HG03159 (cell line): ENCODE measurements at regions not wholly inside any gene's neighbourhood (a gene's known extent, or its start where the extent isn't known, plus 50 kb on each side); places are given as distances from the start of the nearest gene placed in this dataset.
A peak's percentile ranks its signal among the peaks of the same experiment; 100 is the strongest.
"Not testable (repeated sequence)": the region's sequence is repeated elsewhere in the genome, so short reads cannot be mapped to it uniquely, and the experiment has no call there.

Source experiments
- ATAC-seq: cut with Tn5 transposase; IDR thresholded peaks from one replicate; pipeline ENCODE4 v1.9.1; 2021; ENCODE audit warnings: mild to moderate bottlenecking, moderate library complexity; ENCODE audit not compliant: unreplicated experiment

GRCh38 chr2:59180621-59181020, 939.5 kb upstream of the FANCL start:
- ATAC-seq, result no peak

GRCh38 chr2:59180111-59180510, 939.0 kb upstream of the FANCL start:
- no peak for ATAC-seq

- no peak for ATAC-seq
Measured at GRCh38 chr2:59177748-59178147, 936.6 kb upstream of the FANCL start.

GRCh38 chr2:59176737-59177136, 935.6 kb upstream of the FANCL start:
- ATAC-seq, result peak; percentile 69

GRCh38 chr2:59174536-59175243, 933.6 kb upstream of the FANCL start:
- ATAC-seq, result no peak

GRCh38 chr2:59173325-59173724, 932.2 kb upstream of the FANCL start:
- ATAC-seq, result no peak

GRCh38 chr2:59171019-59171418, 929.9 kb upstream of the FANCL start:
- ATAC-seq, result peak; percentile 57

GRCh38 chr2:59168766-59169165, 927.6 kb upstream of the FANCL start:
- no peak for ATAC-seq

GRCh38 chr2:59167514-59167913, 926.4 kb upstream of the FANCL start:
- ATAC-seq, result no peak

- not testable (repeated sequence) for ATAC-seq
Measured at GRCh38 chr2:59157908-59158307, 916.8 kb upstream of the FANCL start.

GRCh38 chr2:59151805-59152204, 910.7 kb upstream of the FANCL start:
- no peak for ATAC-seq

GRCh38 chr2:59150217-59150849, 909.2 kb upstream of the FANCL start:
- no peak for ATAC-seq

GRCh38 chr2:59149271-59149670, 908.1 kb upstream of the FANCL start:
- no peak for ATAC-seq

- ATAC-seq, result no peak
Measured at GRCh38 chr2:59112258-59112657, 871.1 kb upstream of the FANCL start.

- ATAC-seq, result no peak
Measured at GRCh38 chr2:59096973-59097372, 855.8 kb upstream of the FANCL start.

GRCh38 chr2:59093571-59093970, 852.4 kb upstream of the FANCL start:
- ATAC-seq, result no peak

GRCh38 chr2:59084326-59084725, 843.2 kb upstream of the FANCL start:
- no peak for ATAC-seq

- no peak for ATAC-seq
Measured at GRCh38 chr2:59083075-59083828, 842.1 kb upstream of the FANCL start.

GRCh38 chr2:59082657-59083056, 841.5 kb upstream of the FANCL start:
- ATAC-seq, result no peak

GRCh38 chr2:59080451-59081181, 839.5 kb upstream of the FANCL start:
- ATAC-seq, result no peak

GRCh38 chr2:59077981-59078531, 836.9 kb upstream of the FANCL start:
- ATAC-seq, result no peak
